ENCODE measurements at regions not wholly inside any gene's neighbourhood (a gene's known extent, or its start where the extent isn't known, plus 50 kb on each side); places are given as distances from the start of the nearest gene placed in this dataset.
"Not testable (repeated sequence)": the region's sequence is repeated elsewhere in the genome, so short reads cannot be mapped to it uniquely, and the experiment has no call there.

GRCh38 chr19:33866696-33867095 lies 70.0 kb downstream of the KCTD15 start:
- Histone ChIP-seq H3K9me3 (no peaks in the 10 kb centered on the region), H3K4me3 (ENCODE audit: low read depth in 1 of 2, low read length in 1 of 2) (no peak overlapping the region), H3K36me3 (no peaks in the 10 kb centered on the region), H3K27ac (no peak overlapping the region), H3K27me3 (peaks cover 34% of the 10 kb centered on the region), H3K4me1 (ENCODE audit: control insufficient read depth in 1 of 2, insufficient read depth in 1 of 2, low read depth in 1 of 2, low read length in 1 of 2) (no peaks in the 10 kb centered on the region)
- TF ChIP-seq, protein P1, sequence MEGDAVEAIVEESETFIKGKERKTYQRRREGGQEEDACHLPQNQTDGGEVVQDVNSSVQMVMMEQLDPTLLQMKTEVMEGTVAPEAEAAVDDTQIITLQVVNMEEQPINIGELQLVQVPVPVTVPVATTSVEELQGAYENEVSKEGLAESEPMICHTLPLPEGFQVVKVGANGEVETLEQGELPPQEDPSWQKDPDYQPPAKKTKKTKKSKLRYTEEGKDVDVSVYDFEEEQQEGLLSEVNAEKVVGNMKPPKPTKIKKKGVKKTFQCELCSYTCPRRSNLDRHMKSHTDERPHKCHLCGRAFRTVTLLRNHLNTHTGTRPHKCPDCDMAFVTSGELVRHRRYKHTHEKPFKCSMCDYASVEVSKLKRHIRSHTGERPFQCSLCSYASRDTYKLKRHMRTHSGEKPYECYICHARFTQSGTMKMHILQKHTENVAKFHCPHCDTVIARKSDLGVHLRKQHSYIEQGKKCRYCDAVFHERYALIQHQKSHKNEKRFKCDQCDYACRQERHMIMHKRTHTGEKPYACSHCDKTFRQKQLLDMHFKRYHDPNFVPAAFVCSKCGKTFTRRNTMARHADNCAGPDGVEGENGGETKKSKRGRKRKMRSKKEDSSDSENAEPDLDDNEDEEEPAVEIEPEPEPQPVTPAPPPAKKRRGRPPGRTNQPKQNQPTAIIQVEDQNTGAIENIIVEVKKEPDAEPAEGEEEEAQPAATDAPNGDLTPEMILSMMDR (IDR thresholded peaks at IDR 0.05) = no peak

DNA sequence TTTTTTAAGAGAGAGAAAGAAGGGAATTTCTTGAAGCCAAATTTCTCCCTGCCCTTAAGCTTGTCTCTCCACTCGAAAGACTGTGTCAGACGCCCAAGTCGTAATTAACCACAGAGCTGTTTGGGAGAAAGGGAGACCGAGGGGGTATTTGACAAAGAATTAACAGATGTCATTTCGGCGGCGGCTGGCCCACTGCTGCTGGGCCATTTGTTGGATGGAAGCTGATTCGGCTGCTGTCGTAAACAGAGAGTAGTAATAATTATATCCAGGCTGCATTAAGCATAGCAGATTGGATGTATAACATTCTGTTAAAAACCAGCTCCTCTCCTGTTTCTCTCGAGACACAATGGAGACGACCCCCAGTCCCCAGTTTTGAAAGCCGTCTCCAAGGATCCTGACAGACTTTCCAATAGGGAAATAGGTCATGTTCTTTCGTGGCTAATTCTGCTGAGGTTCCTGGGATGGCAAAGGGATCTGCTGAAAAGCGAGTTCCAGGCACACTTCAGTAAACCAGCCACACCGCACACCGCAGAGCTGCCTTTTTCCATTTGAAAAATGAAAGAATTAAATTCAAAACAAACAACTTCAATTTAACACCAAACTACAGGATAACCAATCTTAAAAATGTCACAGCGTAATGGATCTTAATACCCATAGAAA lies 71.5 kb downstream of the KCTD15 start:
- Histone ChIP-seq H3K9me3 (no peaks in the 10 kb centered on the region), H3K27ac (no peak overlapping the region), H3K36me3 (no peaks in the 10 kb centered on the region), H3K4me1 (ENCODE audit: control insufficient read depth in 1 of 2, insufficient read depth in 1 of 2, low read depth in 1 of 2, low read length in 1 of 2) (no peaks in the 10 kb centered on the region), H3K27me3 (peaks cover 34% of the 10 kb centered on the region), H3K4me3 (ENCODE audit: low read depth in 1 of 2, low read length in 1 of 2) (no peak overlapping the region)
- TF ChIP-seq, protein P1 (IDR thresholded peaks at IDR 0.05) = no peak

DNA sequence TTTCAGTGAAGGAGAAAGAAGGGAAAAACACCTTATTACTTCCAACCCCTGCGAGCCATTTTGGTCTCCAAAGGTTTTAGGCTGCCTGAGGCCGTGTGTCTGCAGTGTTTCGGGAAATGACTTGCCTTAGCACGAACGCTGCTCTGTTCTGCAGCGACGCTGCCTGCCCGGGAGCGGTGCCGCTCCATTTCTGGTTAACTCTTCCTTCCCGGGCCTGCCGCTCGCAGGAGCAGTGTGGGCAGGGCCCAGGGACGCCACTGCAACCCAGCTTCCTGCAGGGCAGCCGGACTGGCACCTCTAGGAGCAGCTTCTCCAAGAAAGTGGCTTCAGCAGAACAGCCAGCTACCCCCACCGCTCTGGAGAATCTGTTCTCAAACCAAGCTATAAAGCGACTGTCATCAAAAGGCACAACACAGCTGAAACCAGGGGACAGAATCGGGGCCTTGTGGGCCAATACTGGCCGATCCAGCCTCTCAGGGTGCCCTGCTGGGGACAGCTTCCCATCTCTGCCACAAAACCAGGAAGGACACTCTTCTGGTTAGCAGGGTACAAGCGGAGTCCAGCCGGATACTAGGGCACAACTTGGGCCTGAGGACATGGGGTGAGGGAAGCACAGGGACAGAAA lies 72.2 kb downstream of the KCTD15 start:
- Histone ChIP-seq H3K9me3 (no peaks in the 10 kb centered on the region), H3K27me3 (peaks cover 34% of the 10 kb centered on the region), H3K4me3 (ENCODE audit: low read depth in 1 of 2, low read length in 1 of 2) (no peak overlapping the region), H3K36me3 (no peaks in the 10 kb centered on the region), H3K27ac (no peak overlapping the region), H3K4me1 (ENCODE audit: control insufficient read depth in 1 of 2, insufficient read depth in 1 of 2, low read depth in 1 of 2, low read length in 1 of 2) (no peaks in the 10 kb centered on the region)
- TF ChIP-seq, protein P1 (IDR thresholded peaks at IDR 0.05) = no peak

GRCh38 chr19:33870298-33870932 lies 73.7 kb downstream of the KCTD15 start:
- peaks cover 29% of the 10 kb centered on the region for H3K27me3 ChIP-seq
- H3K9me3 ChIP-seq; H3K4me3 ChIP-seq (ENCODE audit: low read depth in 1 of 2, low read length in 1 of 2); H3K27ac ChIP-seq; H3K36me3 ChIP-seq; H3K4me1 ChIP-seq (ENCODE audit: control insufficient read depth in 1 of 2, insufficient read depth in 1 of 2, low read depth in 1 of 2, low read length in 1 of 2): not testable (repeated sequence)

GRCh38 chr19:33871605-33872004 lies 74.9 kb downstream of the KCTD15 start:
- Histone ChIP-seq H3K27ac (no peak overlapping the region), H3K9me3 (no peaks in the 10 kb centered on the region), H3K27me3 (peaks cover 29% of the 10 kb centered on the region), H3K4me1 (ENCODE audit: control insufficient read depth in 1 of 2, insufficient read depth in 1 of 2, low read depth in 1 of 2, low read length in 1 of 2) (no peaks in the 10 kb centered on the region), H3K36me3 (no peaks in the 10 kb centered on the region), H3K4me3 (ENCODE audit: low read depth in 1 of 2, low read length in 1 of 2) (no peak overlapping the region)
- TF ChIP-seq, protein P1 (IDR thresholded peaks at IDR 0.05) = no peak

Data from neutrophil (primary cell).